HG03159 (cell line): ENCODE measurements at regions not wholly inside any gene's neighbourhood (a gene's known extent, or its start where the extent isn't known, plus 50 kb on each side); places are given as distances from the start of the nearest gene placed in this dataset.

Source experiments
- ATAC-seq: cut with Tn5 transposase; IDR thresholded peaks from one replicate; pipeline ENCODE4 v1.9.1; 2021; ENCODE audit warnings: mild to moderate bottlenecking, moderate library complexity; ENCODE audit not compliant: unreplicated experiment

DNA sequence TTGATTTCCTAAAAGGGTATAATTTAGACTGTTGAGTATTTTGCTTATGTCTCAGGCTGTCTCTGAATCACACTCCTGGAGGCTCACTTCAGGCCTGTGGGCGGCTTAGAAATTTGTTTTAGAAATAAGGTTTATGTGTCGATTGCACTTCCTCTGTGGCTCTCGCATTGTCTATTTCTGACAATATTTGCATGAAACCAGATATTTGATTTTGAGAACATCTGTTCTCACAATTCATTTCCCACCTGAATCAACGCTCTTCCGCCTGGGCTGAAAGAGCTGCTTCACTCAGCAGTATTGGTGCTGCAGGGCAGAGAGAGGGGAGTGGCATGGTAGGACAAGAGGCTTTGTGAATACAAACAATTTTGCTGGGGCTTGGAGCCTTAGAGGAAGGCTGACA, 262.0 kb downstream of the ADRA2A start:
- ATAC-seq = peak; percentile 85

GRCh38 chr10:111344804-111345203, 268.0 kb downstream of the ADRA2A start:
- ATAC-seq = peak; percentile 57

GRCh38 chr10:111347386-111348013, 270.7 kb downstream of the ADRA2A start:
- ATAC-seq = no peak

DNA sequence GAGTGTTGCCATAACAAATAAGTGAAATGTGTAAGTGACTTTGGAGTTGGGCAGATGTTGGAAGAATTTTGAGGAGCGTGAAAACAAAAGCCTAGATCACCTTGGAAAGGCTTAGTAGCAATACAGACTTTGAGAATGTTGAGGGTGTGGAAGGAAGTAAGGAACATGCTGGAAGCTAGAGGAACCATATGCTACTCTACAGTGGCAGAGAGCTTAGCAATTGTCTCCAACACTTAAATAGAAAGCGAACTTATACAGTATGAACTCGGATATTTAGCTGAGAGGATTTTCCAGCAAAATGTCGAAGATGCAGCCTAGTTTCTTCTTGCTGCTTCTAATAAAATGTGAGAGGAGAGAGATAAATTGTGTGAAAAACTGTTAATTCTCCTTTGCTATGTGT, 271.2 kb downstream of the ADRA2A start:
- ATAC-seq = no peak

DNA sequence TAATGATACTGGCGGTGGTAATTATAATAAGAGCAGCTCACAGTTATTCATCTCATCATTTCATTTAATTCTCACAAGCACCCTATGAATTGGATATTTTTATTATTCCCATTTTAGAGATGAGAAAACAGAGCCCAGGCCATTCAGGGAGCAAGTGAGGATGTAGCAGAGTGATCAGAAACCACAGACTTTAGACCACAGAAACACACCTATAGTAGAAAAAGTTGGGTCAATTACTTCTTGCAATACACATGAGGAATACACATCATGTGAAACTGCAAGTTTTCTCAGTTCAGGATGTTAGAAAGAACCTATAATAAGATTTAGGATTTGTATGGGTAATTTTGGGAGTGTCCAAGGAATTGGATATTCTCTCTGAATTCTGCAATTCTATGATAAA, 278.0 kb downstream of the ADRA2A start:
- ATAC-seq = no peak

- no peak for ATAC-seq
These were observed 279.7 kb downstream of the ADRA2A start for GRCh38 chr10:111356571-111356970.

DNA sequence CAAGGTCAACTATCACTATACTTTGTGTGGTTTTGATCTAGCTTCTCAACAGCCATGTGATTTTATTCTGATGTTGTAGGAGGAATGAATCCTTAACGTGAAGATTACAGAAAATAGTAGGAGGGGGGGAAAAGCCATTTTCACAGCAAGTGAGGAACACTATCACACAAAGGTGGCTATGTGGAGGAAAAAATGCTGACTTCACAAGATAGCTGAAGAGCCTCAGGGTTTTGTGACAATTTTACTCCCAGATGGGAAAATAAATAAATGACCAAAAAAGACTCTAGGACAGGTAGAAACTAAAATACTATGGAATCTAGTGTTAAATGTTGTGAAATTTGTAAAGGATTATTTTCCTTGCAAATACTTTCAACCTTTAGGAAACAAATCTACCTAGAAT, 281.0 kb downstream of the ADRA2A start:
- ATAC-seq = no peak

DNA sequence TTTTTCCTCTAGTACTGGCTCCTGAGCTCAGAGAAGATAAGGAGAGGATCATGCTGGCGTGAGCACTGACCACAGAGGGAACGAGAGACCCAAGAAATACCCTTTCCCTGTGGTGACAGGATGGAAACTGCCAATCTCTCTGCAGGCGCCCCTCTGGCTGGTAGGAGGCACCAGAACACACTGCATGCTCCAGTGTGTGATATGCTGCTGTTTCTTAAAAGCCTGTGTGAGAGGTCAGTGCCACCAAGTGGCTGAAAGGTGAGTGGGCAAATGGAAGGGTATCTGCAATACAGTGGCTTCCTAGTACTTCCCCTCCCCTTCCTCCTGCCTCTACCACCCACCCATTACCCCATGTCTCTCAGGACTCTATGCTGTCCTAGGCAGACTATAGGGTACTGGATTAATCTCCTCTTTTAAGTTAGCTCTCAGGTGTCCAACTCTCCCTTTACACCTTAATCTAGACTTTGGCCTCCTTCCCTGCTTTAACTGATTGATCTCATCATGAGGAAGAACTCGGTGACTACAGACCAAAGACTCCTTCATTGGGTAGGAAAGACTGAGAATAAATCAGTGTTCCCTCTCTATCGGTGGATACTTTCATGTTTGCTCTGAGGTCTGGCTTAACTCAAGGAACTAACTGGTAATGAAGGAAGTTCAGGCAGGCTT, 283.6 kb downstream of the ADRA2A start:
- ATAC-seq = peak; percentile 87

DNA sequence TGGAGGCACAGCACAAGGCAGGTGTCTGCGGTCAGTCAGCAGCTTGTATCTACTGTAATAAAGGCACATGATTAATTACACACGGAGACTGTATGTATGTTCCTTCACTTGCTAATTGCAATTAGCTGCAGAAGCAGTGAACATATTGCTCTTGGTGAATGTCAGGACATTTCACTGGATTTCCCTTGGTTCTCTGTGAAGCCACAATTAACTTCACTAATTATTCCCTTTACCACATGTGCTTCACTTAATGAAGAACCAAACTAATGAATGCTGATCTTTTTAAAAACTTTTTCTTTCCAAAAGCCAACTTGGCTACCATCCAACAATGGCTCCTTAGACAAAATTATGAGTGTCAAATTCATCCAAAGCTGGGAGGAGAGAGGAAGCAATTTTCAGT, 290.7 kb downstream of the ADRA2A start:
- ATAC-seq = no peak

GRCh38 chr10:111370101-111370500, 293.3 kb downstream of the ADRA2A start:
- no peak for ATAC-seq

DNA sequence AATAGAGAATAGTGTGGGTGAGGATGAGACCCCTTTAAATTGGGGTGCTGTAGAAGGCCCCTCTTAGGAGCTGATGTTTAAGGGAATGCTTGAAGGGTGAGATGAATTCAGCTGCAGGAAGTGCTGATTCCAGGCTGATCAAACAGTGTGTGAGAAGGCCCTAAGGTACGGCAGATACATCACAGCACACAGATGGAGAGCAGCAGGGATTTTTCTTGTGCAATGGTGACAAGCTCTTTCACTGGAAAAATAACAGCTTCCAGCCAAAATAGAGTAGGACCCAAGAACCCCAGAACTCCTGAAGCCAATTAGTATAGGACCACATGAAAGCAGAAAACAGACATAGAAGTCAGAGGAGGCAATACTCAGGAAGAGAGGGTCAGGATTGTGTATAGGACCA, 296.9 kb downstream of the ADRA2A start:
- no peak for ATAC-seq

DNA sequence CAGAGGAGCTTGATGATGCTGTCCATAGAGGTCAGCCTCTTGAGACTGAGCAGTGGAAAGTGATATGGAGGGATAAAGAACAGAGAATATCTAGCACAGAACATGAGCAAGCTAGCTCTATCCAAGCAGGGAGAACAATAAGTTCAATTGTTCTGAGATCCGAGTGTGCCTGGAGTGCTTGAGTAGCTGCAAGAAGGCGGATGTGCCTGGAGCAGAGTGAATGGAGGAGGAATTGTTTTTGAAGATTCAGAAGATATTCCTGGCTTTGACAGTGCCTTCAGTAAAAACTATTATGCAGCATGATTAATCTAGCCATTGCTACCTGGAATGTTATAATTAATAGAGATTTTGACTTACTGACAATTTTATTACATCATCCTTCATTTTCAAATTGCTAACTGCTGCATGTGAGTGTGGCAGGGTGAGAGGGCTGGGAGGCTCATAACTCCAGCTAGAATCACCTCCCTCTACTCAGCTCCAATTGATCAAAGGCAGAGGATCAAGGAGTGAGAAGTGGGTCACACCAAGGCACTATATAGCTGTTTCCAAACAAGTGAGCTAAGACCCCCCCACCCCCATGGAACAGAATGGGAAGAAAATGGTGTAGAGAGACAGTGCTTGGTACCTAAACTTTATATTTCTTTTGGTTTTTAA, 302.8 kb downstream of the ADRA2A start:
- no peak for ATAC-seq

DNA sequence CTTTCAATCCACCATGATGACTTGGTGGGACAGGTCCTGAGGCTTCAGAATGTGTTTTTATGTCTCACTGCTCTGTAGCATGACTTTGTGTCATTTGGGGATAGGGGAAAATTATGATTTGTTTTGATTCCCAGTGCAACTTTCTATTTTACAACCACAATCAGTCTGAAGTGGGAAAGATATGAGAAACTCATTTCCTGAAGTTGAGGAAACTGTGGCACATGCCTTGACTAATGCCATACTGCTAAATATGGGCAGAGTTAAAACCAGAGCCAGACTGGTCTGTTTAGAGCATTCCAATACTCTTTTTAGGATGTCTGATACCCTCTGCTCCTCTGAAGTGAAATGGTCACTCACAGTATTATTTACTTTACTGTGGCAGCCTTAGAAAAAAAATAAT, 307.7 kb downstream of the ADRA2A start:
- ATAC-seq = no peak

GRCh38 chr10:111390813-111391563, 314.2 kb downstream of the ADRA2A start:
- ATAC-seq = no peak

GRCh38 chr10:111392159-111392558, 315.3 kb downstream of the ADRA2A start:
- no peak for ATAC-seq

- no peak for ATAC-seq
These were observed 316.1 kb downstream of the ADRA2A start for GRCh38 chr10:111392910-111393309.

- ATAC-seq = no peak
These were observed 333.9 kb downstream of the ADRA2A start for GRCh38 chr10:111410740-111411139.

GRCh38 chr10:111425459-111425858, 348.6 kb downstream of the ADRA2A start:
- ATAC-seq = no peak

DNA sequence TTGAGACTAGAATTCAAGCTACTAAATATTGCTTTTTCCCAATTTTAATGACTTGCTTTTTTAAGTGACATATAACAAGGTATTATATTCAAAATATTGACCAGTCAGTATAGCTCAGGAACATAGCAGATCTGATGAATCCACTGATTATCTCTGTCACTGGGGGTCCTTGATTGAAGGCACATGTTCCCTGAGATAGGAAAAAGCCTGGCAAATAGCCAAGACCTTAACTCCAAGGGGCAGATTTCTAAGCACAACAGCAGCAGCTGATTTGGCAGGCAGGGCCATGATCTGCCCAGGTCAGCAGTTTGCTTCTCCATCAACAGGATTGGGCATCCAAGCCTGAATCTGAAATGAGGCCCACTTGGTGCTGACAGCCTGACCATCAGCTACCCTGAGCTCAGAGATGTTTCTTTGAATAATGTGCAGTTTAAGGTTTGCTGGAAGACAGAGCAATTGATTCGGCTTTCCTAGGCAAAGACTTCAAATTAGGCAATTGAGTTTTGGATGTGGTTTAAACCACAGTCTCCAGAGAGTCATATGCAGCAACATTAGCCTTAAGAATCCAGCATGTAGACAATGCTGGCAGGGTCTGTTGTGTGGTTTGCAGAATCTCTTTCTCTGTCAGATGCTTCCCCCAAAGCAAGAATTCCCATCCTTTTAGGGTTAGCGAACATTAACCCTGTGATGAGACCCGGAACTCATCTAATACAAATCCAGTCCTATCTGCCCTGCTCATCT, 352.6 kb downstream of the ADRA2A start:
- no peak for ATAC-seq

GRCh38 chr10:111430070-111430469, 353.2 kb downstream of the ADRA2A start:
- no peak for ATAC-seq

DNA sequence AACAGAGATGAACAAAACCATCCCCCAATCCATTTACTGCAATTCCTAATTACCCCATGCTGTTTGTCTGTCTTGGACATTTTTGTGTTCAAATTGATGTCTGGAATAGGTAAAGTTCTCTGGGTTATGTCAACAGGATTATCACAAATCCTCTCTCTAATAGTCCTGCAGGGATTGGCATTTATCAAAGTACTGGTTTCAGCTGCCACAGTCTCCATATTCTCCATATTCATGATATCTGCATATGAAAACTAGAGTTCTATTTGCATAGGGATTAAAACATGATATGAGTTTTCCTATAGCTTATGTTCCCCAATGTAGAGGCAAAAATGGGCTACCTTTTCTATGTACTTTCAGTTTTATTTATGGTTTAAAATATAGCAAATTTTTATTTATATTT, 355.8 kb downstream of the ADRA2A start:
- ATAC-seq = no peak
